CD8-positive, alpha-beta memory T cell (primary cell): ENCODE measurements at regions not wholly inside any gene's neighbourhood (a gene's known extent, or its start where the extent isn't known, plus 50 kb on each side); places are given as distances from the start of the nearest gene placed in this dataset.

Experiments used
- CTCF ChIA-PET: fragments of 350-600 bp; sonication (Branson Sonifier 250); formaldehyde crosslinking; loops from one replicate; lab custom pipeline; 2021; ENCODE audit warnings: antibody characterized with exemption; lab: Charles Lee
- POLR2A ChIA-PET: fragments of 350-600 bp; sonication (Branson Sonifier 250); formaldehyde crosslinking; loops from one replicate; lab custom pipeline; 2021; ENCODE audit warnings: antibody characterized with exemption; lab: Charles Lee
- DNase-seq, 5 donors: peaks; one replicate each; pipeline versions ENCODE4 v3.0.0 to v3.0.0-alpha.2; 2020 to 2022; ENCODE audit warnings: mixed read lengths in 1 of 5
- H3K27ac ChIP-seq: one replicate; pipeline ENCODE4 v1.7.0; 2013; ENCODE audit warnings: low read depth, mild to moderate bottlenecking, low read length, moderate library complexity
- H3K27me3 ChIP-seq: 2 replicates; pipeline ENCODE4 v1.7.0; 2013; ENCODE audit warnings: low read length, mild to moderate bottlenecking; ENCODE audit not compliant: insufficient read depth, poor library complexity, severe bottlenecking
- H3K36me3 ChIP-seq: 2 replicates; pipeline ENCODE4 v1.7.0; 2013; ENCODE audit warnings: mild to moderate bottlenecking, low read length, moderate library complexity; ENCODE audit not compliant: insufficient read depth
- H3K4me1 ChIP-seq: 2 replicates; pipeline ENCODE4 v1.7.0; 2013; ENCODE audit warnings: mild to moderate bottlenecking, low read length, moderate library complexity; ENCODE audit not compliant: insufficient read depth
- H3K4me3 ChIP-seq: 2 replicates; pipeline ENCODE4 v1.7.0; 2013; ENCODE audit warnings: mild to moderate bottlenecking, low read length
- H3K9me3 ChIP-seq: 2 replicates; pipeline ENCODE4 v1.7.0; 2013; ENCODE audit warnings: mild to moderate bottlenecking, low read length
- H3K27ac Mint-ChIP-seq, 8 donors: one replicate each; pipeline ENCODE4 v1.8.0; 2020 to 2021; ENCODE audit warnings: mixed read lengths in 8 of 8, mild to moderate bottlenecking in 6 of 8, inconsistent platforms in 3 of 8, moderate library complexity in 3 of 8
- H3K27me3 Mint-ChIP-seq, 2 donors: one replicate each; pipeline ENCODE4 v1.8.0; 2020 to 2021; ENCODE audit warnings: mixed read lengths in 2 of 2, mild to moderate bottlenecking in 1 of 2, moderate library complexity in 1 of 2
- H3K36me3 Mint-ChIP-seq, 3 donors: one replicate each; pipeline ENCODE4 v1.8.0; 2020 to 2021; ENCODE audit warnings: mixed read lengths in 3 of 3, inconsistent platforms in 1 of 3, mild to moderate bottlenecking in 1 of 3
- H3K4me1 Mint-ChIP-seq, 3 donors: one replicate each; pipeline ENCODE4 v1.8.0; 2020 to 2021; ENCODE audit warnings: mixed read lengths in 3 of 3, inconsistent platforms in 1 of 3, mild to moderate bottlenecking in 1 of 3
- H3K4me3 Mint-ChIP-seq, 7 donors: one replicate each; pipeline ENCODE4 v1.8.0; 2020 to 2021; ENCODE audit warnings: mixed read lengths in 7 of 7, mild to moderate bottlenecking in 6 of 7, moderate library complexity in 4 of 7, inconsistent platforms in 2 of 7
- H3K9me3 Mint-ChIP-seq, 5 donors: one replicate each; pipeline ENCODE4 v1.8.0; 2020 to 2022; ENCODE audit warnings: mixed read lengths in 5 of 5, mild to moderate bottlenecking in 3 of 5, moderate library complexity in 2 of 5, inconsistent platforms in 1 of 5

DNA sequence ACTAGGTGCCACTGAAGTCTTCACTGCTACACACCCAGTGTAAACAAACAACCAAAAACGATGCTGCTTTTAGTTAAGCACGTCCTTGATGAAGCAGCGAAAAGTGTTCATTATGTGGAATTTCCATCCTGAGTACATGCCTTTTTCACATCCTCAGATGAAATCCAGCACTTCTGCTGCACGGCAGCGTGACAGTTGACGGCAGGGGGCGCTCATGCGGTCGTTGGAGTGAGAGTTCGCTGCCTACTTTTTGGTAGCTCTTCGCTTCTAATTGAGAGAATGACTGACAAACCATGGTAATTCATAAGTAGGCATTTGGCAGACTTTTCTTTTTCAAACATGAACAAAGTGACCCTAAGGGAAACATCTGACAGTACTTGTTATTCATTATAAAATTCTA is 1124.9 kb downstream of the EFNB2 start:
- ChIA-PET POLR2A (no interaction called here), CTCF (no interaction called here)
- H3K36me3 ChIP-seq = no peaks in the 10 kb centered on the region
- no peak overlapping the region for H3K4me3 ChIP-seq
- H3K27ac ChIP-seq = no peak overlapping the region
- no peak overlapping the region for H3K4me3 Mint-ChIP-seq
- no peaks in the 10 kb centered on the region for H3K27me3 Mint-ChIP-seq
- H3K9me3 ChIP-seq = no peaks in the 10 kb centered on the region
- H3K27ac Mint-ChIP-seq = no peak overlapping the region
- peaks cover 0 to 3% (median 2%) of the 10 kb centered on the region in 5 donors for H3K9me3 Mint-ChIP-seq
- H3K36me3 Mint-ChIP-seq = no peaks in the 10 kb centered on the region
- DNase-seq = no peak
- H3K4me1 Mint-ChIP-seq = no peaks in the 10 kb centered on the region
- H3K4me1 ChIP-seq = no peaks in the 10 kb centered on the region
- no peaks in the 10 kb centered on the region for H3K27me3 ChIP-seq

- no peaks in the 10 kb centered on the region for H3K9me3 ChIP-seq
- CTCF ChIA-PET = no interaction called here
- no peaks in the 10 kb centered on the region for H3K4me1 ChIP-seq
- H3K36me3 Mint-ChIP-seq = no peaks in the 10 kb centered on the region
- no peaks in the 10 kb centered on the region for H3K27me3 Mint-ChIP-seq
- no peak overlapping the region for H3K4me3 Mint-ChIP-seq
- no peak overlapping the region for H3K27ac ChIP-seq
- H3K9me3 Mint-ChIP-seq = peaks cover 0 to 11% (median 3%) of the 10 kb centered on the region in 5 donors
- DNase-seq = no peak
- H3K36me3 ChIP-seq = no peaks in the 10 kb centered on the region
- no peak overlapping the region for H3K4me3 ChIP-seq
- no peaks in the 10 kb centered on the region for H3K4me1 Mint-ChIP-seq
- POLR2A ChIA-PET = no interaction called here
- H3K27ac Mint-ChIP-seq = no peak overlapping the region
- no peaks in the 10 kb centered on the region for H3K27me3 ChIP-seq
Measured at GRCh38 chr13:105406551-105406950, 1128.9 kb downstream of the EFNB2 start.

DNA sequence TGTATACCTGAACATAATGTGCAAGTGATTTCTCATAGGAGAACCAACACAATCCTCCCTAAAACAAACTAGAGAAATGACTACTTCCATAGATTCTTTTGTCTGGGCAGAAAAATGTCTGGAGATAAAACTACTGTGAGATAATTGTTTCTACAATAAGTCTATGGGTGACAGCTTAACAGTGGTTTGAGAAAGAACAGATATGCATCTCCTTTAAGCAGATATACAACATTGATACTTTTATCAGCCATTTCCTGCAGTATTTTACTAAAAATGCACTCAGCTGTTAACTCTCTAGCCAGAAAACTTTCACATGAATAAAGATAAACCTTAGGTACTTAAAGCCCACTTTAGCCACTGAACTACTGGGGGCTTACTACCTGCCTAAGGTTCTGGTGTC is 1132.4 kb downstream of the EFNB2 start:
- Mint-ChIP-seq H3K27me3 (no peaks in the 10 kb centered on the region), H3K4me1 (no peaks in the 10 kb centered on the region), H3K9me3 (peaks cover 0 to 16% (median 0%) of the 10 kb centered on the region in 5 donors), H3K27ac (no peak overlapping the region), H3K4me3 (no peak overlapping the region), H3K36me3 (no peaks in the 10 kb centered on the region)
- POLR2A ChIA-PET = no interaction called here
- CTCF ChIA-PET = no interaction called here
- DNase-seq = no peak
- no peaks in the 10 kb centered on the region for H3K27me3 ChIP-seq
- no peaks in the 10 kb centered on the region for H3K36me3 ChIP-seq
- H3K27ac ChIP-seq = no peak overlapping the region
- no peaks in the 10 kb centered on the region for H3K9me3 ChIP-seq
- no peaks in the 10 kb centered on the region for H3K4me1 ChIP-seq
- H3K4me3 ChIP-seq = no peak overlapping the region

DNA sequence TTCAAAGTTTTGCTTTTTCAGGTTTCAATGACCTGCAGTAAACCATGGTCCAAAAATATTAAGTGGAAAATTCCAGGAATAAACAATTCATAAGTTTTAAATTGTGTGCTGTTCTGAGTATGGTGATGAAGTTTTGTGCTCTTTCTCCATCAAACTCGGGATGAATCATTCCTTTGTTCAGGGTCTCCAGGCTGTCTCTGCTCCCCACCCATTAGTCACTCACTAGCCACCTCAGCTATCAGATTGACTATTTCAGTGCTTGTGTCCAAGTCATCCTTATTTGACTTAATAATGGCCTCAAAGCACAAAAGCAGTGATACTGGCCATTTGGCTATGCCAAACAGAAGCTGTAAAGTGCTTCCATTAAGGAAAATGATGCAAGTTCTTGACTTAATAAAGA is 1140.4 kb downstream of the EFNB2 start:
- DNase-seq = no peak
- Mint-ChIP-seq H3K4me1 (no peaks in the 10 kb centered on the region), H3K9me3 (peaks cover 0 to 10% (median 2%) of the 10 kb centered on the region in 5 donors), H3K36me3 (no peaks in the 10 kb centered on the region), H3K27ac (no peak overlapping the region), H3K4me3 (no peak overlapping the region), H3K27me3 (no peaks in the 10 kb centered on the region)
- no peak overlapping the region for H3K27ac ChIP-seq
- H3K9me3 ChIP-seq = no peaks in the 10 kb centered on the region
- CTCF ChIA-PET = no interaction called here
- H3K4me3 ChIP-seq = no peak overlapping the region
- no peaks in the 10 kb centered on the region for H3K27me3 ChIP-seq
- POLR2A ChIA-PET = no interaction called here
- no peaks in the 10 kb centered on the region for H3K36me3 ChIP-seq
- no peaks in the 10 kb centered on the region for H3K4me1 ChIP-seq

DNA sequence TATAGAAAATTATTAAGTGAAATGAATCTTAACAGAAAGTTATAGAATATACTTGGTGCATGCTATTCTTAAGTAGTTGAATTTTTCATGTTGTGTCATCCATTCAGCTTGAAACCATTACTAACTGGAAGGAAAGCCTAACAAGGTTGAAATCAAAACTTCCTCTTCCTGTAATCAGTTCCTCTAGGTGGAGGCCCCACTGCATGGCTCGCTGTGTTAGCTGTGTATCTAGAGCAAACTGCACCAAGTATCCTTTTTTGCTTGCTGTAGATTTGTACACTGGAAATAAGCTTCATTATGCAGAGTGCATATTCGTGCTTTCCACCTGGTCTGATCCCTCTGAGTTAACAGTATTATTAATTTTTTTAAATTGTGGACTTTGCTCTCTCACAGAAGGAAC is 1146.1 kb downstream of the EFNB2 start:
- H3K36me3 ChIP-seq = no peaks in the 10 kb centered on the region
- CTCF ChIA-PET = no interaction called here
- H3K27ac Mint-ChIP-seq = no peak overlapping the region
- H3K4me3 Mint-ChIP-seq = no peak overlapping the region
- POLR2A ChIA-PET = no interaction called here
- no peak overlapping the region for H3K27ac ChIP-seq
- no peaks in the 10 kb centered on the region for H3K27me3 ChIP-seq
- no peaks in the 10 kb centered on the region for H3K4me1 ChIP-seq
- H3K4me3 ChIP-seq = no peak overlapping the region
- H3K27me3 Mint-ChIP-seq = no peaks in the 10 kb centered on the region
- no peaks in the 10 kb centered on the region for H3K4me1 Mint-ChIP-seq
- no peaks in the 10 kb centered on the region for H3K9me3 ChIP-seq
- H3K9me3 Mint-ChIP-seq = peaks cover 0 to 5% (median 0%) of the 10 kb centered on the region in 5 donors
- no peak for DNase-seq
- no peaks in the 10 kb centered on the region for H3K36me3 Mint-ChIP-seq

DNA sequence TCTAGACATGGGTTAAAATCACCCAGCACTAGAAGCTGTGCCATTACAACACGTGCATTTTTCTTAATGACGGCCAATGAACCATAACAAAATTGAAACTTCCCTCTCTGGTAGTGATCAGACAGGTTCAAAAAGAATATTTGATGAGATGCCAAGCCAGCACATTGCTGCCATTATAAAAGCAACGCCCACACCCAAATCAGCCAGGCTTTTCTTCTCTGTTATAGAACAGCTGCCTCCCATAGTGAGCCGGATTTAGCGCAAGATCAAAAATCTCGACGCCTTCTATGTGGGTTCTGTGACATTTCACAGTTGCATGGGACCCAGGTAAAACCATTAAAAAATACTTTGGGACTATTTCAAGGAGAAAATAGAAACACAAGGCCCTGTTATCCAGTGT is 1158.0 kb downstream of the EFNB2 start:
- H3K9me3 Mint-ChIP-seq = peaks cover 0 to 10% (median 2%) of the 10 kb centered on the region in 5 donors
- no peaks in the 10 kb centered on the region for H3K4me1 Mint-ChIP-seq
- Histone ChIP-seq H3K27me3 (no peaks in the 10 kb centered on the region), H3K27ac (no peak overlapping the region), H3K4me1 (no peaks in the 10 kb centered on the region), H3K4me3 (no peak overlapping the region), H3K36me3 (no peaks in the 10 kb centered on the region), H3K9me3 (no peaks in the 10 kb centered on the region)
- H3K36me3 Mint-ChIP-seq = no peaks in the 10 kb centered on the region
- H3K27ac Mint-ChIP-seq = no peak overlapping the region
- no peak for DNase-seq
- POLR2A ChIA-PET = no interaction called here
- CTCF ChIA-PET = no interaction called here
- H3K27me3 Mint-ChIP-seq = no peaks in the 10 kb centered on the region
- H3K4me3 Mint-ChIP-seq = no peak overlapping the region

DNA sequence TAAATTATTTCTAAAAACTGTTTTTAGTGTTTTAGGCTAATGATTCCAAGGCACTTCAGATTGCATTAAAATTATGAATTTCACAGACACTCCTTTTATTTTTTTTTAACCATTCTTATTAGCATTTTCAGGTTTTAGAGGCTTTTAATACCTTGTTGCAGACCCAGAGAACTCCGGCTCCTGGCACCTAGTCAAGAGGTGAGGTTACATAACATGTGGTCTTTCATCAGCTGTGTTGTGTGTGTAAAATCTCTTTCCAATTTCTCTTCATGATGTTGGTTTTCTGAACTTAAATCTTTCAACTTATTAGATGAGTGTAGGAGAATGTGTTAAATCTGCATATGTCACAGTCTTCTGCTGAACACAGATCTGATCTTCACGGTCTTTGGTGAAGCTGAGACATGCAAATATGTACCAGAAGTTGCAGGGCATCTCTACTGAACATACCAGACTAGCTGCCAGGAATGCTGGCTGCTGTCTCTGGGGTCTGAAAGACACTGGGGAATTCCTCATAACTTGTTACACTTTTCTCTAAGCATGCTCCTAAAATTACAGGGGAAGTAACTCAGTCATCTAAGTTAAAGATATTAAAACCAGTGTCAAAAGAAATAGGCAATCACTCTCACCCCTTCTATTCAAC is 1165.3 kb downstream of the EFNB2 start:
- Mint-ChIP-seq H3K27me3 (no peaks in the 10 kb centered on the region), H3K4me1 (no peaks in the 10 kb centered on the region), H3K36me3 (no peaks in the 10 kb centered on the region), H3K27ac (no peak overlapping the region), H3K4me3 (no peak overlapping the region), H3K9me3 (peaks cover 0 to 10% (median 2%) of the 10 kb centered on the region in 5 donors)
- Histone ChIP-seq H3K4me1 (no peaks in the 10 kb centered on the region), H3K27ac (no peak overlapping the region), H3K27me3 (no peaks in the 10 kb centered on the region), H3K9me3 (no peaks in the 10 kb centered on the region), H3K4me3 (no peak overlapping the region), H3K36me3 (no peaks in the 10 kb centered on the region)
- DNase-seq = no peak
- CTCF ChIA-PET = no interaction called here
- POLR2A ChIA-PET = no interaction called here

DNA sequence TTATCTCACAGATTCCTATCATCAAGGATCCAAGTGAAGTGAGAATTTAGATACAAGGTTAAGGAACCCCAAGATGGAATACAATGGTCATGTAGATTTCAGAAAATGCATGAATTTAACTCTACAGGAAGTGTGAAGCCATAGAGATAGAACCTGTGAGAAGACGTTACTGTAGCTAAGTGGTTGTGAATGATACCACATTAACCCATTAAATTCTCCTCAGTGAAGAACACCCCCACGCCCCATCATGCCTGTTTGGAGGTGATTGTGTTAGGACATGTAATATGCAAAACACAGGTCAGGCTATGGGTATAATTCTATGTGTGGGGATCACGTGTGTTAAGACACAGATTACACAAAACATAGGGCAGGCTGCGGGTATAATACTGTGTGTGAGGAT is 1166.7 kb downstream of the EFNB2 start:
- Mint-ChIP-seq H3K9me3 (peaks cover 0 to 10% (median 2%) of the 10 kb centered on the region in 5 donors), H3K27me3 (peaks cover 0 to 1% of the 10 kb centered on the region in 2 donors), H3K4me3 (no peak overlapping the region), H3K4me1 (no peaks in the 10 kb centered on the region), H3K27ac (no peak overlapping the region), H3K36me3 (no peaks in the 10 kb centered on the region)
- Histone ChIP-seq H3K4me3 (no peak overlapping the region), H3K9me3 (no peaks in the 10 kb centered on the region), H3K27me3 (no peaks in the 10 kb centered on the region), H3K4me1 (no peaks in the 10 kb centered on the region), H3K36me3 (no peaks in the 10 kb centered on the region), H3K27ac (no peak overlapping the region)
- ChIA-PET POLR2A (no interaction called here), CTCF (no interaction called here)
- no peak for DNase-seq
